BE2C (cell line): ENCODE measurements at regions not wholly inside any gene's neighbourhood (a gene's known extent, or its start where the extent isn't known, plus 50 kb on each side); places are given as distances from the start of the nearest gene placed in this dataset.

Source experiments
- DNase-seq: peaks from one replicate; pipeline ENCODE4 v3.0.0-alpha.2; 2020
- H3K27me3 ChIP-seq: fragments of 250-450 bp; sonication (Bioruptor Pico); 2 replicates; pipeline ENCODE4 v1.5.1; 2020; ENCODE audit warnings: mild to moderate bottlenecking
- H3K36me3 ChIP-seq: fragments of 250-450 bp; sonication (Bioruptor Pico); 2 replicates; pipeline ENCODE4 v1.5.1; 2020; ENCODE audit warnings: mild to moderate bottlenecking
- H3K4me1 ChIP-seq: fragments of 250-450 bp; sonication (Bioruptor Pico); 2 replicates; pipeline ENCODE4 v1.5.1; 2020
- H3K4me3 ChIP-seq: 2 replicates; pipeline ENCODE4 v1.5.1; 2011; ENCODE audit warnings: low read depth, low read length
- H3K9me3 ChIP-seq: fragments of 250-450 bp; sonication (Bioruptor Pico); 2 replicates; pipeline ENCODE4 v1.5.1; 2020
- TF ChIP-seq, protein P1 (sequence below): IDR thresholded peaks from 2 replicates; pipeline ENCODE4 v1.5.1; 2012; ENCODE audit warnings: mild to moderate bottlenecking, low read depth, low read length

DNA sequence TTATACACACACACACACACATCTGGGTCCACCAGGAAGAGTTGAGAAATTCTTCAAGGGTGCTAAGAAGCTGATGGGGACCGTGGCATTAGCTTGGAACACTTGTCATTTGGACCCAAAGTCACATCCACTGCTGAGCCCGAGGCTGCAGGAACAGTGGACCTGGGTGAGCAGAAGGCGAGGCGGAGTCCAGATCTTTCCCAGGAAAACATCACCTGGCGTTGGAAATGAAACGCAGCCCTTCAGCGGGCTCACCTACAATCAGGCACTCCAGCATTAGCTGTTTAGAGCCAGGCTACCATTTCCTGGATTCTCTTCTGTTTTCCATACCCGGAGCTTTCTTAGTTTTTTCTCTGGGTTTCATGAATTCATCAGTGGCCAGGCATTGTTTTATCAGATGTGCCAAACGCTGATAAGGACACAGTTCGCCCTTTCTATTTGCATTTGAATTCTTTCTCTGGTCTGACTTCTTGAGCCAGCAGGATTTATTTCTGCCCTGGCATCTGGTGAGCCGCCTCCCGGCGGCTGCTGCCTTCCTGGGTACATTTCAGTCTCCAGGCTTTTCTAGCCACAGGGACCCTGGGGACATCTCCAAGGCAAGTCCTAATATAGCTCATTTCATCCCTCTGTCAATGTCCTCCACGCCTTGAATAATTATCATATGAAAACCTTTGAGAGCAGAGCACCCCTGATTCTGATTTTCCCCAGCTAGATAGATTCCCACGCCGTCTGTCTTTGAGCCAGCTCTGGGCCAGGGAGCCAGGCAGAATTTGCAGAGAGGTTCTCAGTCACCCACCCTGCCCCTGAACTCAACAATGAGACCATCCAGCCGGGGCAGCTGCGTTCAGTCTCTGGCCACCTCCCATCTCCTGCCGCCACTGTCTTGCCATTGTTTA, 170.9 kb downstream of the TTLL2 start:
- no peaks in the 10 kb centered on the region for H3K4me1 ChIP-seq
- no peaks in the 10 kb centered on the region for H3K9me3 ChIP-seq
- H3K36me3 ChIP-seq, result no peaks in the 10 kb centered on the region
- no peaks in the 10 kb centered on the region for H3K27me3 ChIP-seq
- H3K4me3 ChIP-seq, result no peak overlapping the region
- no peak for DNase-seq
- TF ChIP-seq, protein P1, sequence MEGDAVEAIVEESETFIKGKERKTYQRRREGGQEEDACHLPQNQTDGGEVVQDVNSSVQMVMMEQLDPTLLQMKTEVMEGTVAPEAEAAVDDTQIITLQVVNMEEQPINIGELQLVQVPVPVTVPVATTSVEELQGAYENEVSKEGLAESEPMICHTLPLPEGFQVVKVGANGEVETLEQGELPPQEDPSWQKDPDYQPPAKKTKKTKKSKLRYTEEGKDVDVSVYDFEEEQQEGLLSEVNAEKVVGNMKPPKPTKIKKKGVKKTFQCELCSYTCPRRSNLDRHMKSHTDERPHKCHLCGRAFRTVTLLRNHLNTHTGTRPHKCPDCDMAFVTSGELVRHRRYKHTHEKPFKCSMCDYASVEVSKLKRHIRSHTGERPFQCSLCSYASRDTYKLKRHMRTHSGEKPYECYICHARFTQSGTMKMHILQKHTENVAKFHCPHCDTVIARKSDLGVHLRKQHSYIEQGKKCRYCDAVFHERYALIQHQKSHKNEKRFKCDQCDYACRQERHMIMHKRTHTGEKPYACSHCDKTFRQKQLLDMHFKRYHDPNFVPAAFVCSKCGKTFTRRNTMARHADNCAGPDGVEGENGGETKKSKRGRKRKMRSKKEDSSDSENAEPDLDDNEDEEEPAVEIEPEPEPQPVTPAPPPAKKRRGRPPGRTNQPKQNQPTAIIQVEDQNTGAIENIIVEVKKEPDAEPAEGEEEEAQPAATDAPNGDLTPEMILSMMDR, result no peak

DNA sequence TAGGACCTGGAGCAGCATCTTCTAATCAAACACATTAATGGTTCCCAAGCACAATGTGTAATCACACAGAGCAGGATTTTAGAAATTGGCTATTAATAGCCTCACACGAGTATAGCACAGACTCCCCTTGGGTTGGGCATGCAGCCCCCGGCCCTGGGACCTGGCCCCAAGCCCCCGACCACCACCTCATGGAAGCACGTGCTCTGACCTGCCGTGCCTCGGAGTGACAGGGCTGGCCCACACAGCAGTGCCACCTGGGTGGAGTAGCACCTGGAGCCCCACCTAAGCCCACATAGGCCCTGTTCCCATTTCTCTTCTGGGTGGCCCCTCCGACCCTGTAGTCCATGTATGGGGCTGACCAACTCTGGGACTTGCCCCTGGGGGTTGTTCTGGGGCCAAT, 171.8 kb downstream of the TTLL2 start:
- Histone ChIP-seq H3K4me1 (no peaks in the 10 kb centered on the region), H3K4me3 (no peak overlapping the region), H3K36me3 (no peaks in the 10 kb centered on the region), H3K9me3 (no peaks in the 10 kb centered on the region), H3K27me3 (no peaks in the 10 kb centered on the region)
- no peak for DNase-seq
- TF ChIP-seq, protein P1, result no peak

DNA sequence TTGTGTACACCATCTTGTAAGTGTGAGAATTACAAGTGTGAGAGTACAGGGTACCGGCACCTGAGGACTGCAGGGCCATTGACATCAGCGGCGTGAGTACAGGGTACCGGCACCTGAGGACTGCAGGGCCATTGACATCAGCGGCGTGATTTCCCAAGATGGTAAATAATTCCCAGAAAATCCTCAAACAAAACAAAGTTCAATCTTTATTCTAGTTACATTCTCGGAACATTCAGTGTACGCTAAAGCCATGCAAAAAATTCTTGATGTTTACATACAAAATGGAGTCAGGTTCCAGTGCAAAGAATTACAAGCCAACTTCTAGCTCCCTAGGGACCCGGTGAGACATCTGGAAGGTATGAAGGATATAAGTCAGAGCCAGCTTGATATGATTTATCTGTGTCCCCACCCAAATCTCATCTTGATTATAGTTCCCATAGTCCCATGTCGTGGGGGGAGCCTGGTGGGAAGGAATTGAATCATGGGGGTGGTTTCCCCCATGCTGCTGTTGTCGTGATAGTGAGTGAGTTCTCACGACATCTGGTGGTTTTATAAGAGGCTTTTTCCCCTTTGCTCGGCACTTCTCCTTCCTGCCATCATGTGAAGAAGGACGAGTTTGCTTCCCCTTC, 172.7 kb downstream of the TTLL2 start:
- Histone ChIP-seq H3K36me3 (no peaks in the 10 kb centered on the region), H3K9me3 (no peaks in the 10 kb centered on the region), H3K4me3 (no peak overlapping the region), H3K4me1 (no peaks in the 10 kb centered on the region), H3K27me3 (no peaks in the 10 kb centered on the region)
- DNase-seq, result no peak
- TF ChIP-seq, protein P1, result no peak

DNA sequence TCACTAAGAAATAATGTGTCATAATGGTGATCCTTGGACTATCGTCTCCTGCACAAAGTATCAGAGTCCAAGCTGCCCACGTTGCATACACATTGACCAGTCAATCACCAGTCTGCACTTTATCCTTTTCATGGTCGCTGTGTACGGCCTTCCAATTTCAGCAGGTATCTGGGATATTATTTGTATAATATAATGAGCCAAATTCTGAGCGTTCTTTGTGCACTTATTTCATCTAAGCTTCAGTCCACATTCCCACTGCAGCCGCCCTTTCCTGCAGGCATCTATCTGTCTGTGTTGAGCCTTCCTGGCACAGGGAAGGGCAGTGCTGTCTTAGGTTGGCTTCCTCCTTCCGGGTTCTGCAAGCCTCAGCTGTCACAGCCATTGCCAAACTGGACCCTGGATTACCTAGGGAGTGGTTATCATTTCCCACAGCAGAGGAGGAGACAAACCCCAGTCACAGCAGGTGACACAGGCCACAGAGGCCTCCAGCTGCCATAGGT, 174.3 kb downstream of the TTLL2 start:
- TF ChIP-seq, protein P1, result no peak
- H3K36me3 ChIP-seq, result no peaks in the 10 kb centered on the region
- H3K9me3 ChIP-seq, result no peaks in the 10 kb centered on the region
- H3K4me1 ChIP-seq, result no peaks in the 10 kb centered on the region
- DNase-seq, result no peak
- H3K27me3 ChIP-seq, result no peaks in the 10 kb centered on the region
- H3K4me3 ChIP-seq, result no peak overlapping the region

DNA sequence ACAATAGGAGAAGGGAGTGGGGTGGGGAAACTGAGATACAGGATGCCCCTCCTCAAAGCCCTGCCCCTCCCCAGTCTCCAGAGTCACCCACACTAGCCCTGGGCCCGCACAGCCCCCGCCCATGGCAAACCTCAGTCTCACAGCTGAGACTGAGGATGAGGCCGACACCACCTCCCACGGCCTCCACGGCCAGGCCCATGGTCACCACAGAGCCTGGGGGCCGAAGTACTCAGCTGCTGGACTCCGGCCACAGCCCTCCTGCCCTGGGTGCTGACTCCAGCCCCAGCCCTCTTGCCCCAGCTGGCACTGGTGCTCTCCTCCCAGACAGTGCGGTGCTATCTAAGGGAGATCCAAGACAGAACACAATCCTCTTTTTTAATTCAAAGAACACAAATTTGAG, 176.1 kb downstream of the TTLL2 start:
- Histone ChIP-seq H3K36me3 (no peaks in the 10 kb centered on the region), H3K27me3 (no peaks in the 10 kb centered on the region), H3K4me3 (no peak overlapping the region), H3K4me1 (no peaks in the 10 kb centered on the region), H3K9me3 (no peaks in the 10 kb centered on the region)
- no peak for DNase-seq
- TF ChIP-seq, protein P1, result no peak
